Right hindlimb (tissue), 1 donor: ENCODE measurements at regions not wholly inside any gene's neighbourhood (a gene's known extent, or its start where the extent isn't known, plus 50 kb on each side); places are given as distances from the start of the nearest gene placed in this dataset.
"Not testable (repeated sequence)": the region's sequence is repeated elsewhere in the genome, so short reads cannot be mapped to it uniquely, and the experiment has no call there.

Experiments used
- DNase-seq: peaks from one replicate; pipeline ENCODE4 v3.0.0-alpha.2; 2018

DNA sequence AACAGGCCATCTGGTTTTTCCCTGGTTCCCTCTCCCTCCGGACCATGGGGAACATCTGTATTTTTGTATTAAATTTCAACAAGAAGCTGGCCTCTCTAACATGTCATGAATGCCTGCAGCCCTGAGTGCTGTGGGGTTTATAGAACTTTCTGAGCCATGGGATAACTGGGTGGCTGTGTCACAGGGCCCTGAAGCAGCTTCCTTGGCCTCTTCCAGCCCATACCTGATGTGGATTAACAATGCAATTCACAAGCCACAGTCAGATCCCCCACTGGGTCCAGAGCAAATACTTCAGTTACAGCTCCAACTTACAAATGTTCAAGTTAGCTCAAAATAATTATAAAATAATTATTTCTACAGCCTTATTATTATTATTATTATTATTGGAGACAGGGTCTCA, 307.8 kb upstream of the CELF4 start:
- no peak for DNase-seq

DNA sequence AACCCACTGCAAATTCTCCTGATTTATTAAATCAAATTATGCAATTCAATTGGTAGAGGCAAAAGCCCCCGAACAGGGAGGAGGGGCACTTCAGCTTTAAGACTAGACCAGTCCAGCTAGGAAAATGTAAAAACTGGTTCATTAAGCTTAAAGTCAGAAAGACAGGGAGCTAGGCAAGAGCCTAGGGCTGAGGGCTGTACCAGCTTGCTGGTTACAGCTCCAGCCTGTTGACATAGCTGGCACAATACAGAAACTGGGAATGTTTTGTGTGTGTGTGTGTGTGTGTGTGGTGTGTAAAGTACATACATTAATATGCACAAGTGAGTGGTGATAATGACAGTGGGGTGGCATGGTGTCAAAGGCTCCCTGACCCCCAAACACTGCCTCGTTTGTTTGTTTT, 307.0 kb upstream of the CELF4 start:
- DNase-seq, result no peak

DNA sequence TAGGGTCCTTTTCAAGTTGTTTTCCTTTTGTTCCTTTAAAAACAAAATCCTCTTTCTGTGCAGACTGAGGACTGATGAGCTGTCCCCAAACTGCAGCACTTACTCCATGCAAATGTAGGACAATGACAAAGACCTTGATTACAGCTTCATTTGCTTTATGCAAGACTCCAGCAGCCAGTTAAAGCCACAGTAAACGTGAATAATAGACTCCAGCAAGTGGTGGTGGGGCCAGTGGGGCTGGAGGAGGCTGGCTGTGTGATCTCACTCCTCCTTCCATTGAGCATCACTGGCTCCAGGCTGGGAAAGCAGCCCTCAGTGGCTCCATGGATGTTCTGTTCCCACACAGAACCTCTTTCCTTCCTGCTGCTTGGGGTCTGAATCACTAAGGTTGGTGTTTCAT, 306.0 kb upstream of the CELF4 start:
- no peak for DNase-seq

DNA sequence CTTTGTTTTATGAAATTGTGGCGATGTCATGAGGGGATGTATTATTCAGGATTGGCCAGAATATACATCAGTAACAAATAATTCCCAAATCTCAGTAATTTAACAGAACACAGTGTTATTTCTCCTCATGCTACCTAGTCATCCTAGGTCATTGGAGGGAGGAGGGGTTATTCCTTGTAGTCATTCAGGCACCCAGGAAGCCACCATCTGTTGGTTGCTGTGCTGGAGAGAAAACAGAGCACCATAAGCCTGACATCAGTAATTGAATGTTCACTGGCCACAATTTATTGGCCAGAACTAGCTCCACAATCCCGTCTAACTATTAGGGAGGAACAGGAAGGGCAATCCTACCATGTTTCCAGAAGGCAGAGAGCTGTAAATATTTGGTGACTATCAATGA, 303.5 kb upstream of the CELF4 start:
- DNase-seq, result no peak

DNA sequence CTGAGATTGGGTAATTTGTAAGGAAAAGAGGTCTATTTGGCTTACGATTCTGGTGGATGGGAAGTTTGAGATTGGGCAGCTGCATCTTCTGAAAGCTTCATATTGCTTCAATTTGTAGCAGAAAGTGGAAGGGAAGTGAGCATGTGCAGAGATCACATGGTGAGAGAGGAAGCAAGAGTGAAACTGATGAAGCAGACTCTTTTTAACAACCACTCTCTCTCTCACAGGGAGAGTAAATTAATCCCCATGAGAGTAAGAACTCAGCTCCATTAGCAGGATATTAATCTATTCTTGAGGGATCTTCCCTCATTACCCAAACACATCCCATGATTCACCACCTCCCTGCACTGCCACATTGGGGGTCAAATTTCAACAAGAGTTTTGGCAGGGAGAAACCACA, 298.5 kb upstream of the CELF4 start:
- no peak for DNase-seq

DNA sequence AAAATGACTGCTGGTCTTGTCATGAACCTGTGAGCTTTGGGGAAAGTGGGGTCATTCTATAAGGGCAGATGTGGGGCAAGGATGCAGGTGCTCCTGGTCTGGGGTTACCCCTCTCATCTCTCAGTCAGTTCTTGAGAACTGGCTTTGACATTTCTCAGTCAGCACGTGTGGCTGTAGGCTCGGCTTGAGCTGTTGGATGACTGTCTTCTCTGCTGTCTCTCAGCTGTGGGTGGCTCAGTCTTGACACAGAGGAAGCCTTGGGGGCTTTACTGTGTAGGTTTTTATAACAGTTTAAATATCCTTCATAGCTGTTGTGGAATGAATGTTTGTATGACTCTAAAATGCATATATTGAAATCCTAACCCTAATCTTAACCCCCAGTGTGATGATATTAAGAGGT, 296.4 kb upstream of the CELF4 start:
- DNase-seq, result no peak

DNA sequence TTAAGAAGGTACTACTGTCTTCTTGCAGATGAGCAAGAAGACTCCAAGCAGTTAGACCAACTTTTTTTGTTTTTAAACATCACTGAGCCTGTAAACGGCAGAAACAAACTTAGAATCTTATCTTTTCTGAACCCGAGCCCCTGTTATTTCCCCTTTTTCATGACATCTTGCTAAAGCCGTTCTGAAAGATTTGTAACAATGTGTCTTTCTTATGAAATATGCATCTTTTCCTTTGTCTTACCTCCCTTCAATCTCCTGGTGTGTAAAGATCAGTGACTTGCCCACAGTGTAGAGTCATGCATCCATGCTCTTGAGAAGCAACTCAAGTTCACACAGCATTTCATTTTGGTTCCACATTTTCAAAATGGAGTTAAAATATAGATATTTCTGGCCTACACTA, 288.8 kb upstream of the CELF4 start:
- DNase-seq, result no peak

DNA sequence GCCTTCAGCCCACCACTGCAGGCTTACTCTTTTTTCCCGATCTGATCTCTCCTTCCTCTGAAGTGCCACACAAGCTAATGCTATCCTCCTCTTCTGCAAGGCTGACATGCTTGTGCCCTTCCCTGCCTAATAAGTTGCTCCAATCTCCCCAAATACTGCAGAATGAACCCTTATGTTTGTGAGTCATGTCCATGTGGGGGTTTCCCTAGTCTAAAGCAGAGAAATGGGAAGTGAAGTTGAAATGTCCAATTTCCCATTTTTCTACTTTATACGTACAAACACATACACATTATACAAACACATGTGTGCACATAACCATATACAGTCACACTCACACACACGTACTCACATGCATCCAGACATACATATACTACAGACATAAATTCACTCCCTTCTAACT, 288.1 kb upstream of the CELF4 start:
- DNase-seq, result no peak

DNA sequence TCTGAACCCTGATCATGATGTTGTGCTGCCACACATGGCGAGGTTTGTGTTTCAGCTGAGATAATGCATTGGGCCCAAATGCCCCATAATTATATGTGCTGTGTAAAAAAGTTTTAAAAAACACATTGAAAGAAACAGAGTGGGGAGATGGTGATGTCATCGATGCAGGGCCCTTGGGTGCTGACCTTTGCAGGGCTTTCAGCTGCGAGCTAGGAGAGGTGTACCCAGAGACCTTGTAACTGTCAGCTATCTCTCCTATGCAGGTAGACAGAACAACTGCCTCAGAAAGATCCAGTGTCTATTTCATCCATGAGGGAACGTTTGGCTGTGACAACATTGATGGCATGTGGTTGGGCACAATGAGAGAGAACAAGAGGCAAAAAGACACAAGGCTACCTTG, 286.9 kb upstream of the CELF4 start:
- DNase-seq, result no peak

DNA sequence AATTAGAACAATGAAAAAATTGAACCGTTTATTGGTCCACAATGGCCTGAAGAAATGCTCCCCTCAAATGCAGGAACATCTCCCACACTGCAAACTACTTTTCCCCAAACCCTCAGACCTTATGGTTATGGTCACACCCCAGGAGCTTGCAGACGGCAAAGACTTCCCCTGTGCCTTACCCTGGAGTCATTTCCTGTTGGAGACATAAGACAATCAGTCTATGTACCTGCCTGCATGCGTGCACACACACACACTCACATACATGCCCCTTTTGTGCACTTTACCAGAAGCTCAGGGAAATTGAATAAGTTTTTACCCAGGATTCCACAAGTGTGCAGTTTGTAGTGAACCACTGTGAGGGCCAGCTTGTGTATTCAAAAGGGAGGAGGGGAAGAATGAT, 281.9 kb upstream of the CELF4 start:
- no peak for DNase-seq

DNA sequence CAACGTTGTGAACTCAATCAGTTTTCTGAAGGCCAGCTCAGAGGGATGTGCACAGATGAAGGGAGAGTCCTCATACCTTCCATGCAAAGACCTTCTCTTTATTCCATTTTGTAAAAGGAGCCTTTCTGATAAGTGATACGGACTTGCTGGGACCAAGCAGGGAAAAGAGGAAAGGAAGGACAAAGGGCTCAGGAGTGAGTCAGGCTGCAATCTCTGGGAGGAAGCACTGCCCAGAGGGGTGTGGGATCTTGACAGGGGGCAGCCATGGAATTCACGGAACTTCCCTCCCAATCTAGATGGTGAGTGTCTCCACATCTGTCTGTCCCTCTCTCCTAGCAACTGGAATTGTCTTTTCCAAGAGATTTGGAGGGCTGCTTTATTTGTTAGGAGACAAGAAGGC, 281.4 kb upstream of the CELF4 start:
- no peak for DNase-seq

DNA sequence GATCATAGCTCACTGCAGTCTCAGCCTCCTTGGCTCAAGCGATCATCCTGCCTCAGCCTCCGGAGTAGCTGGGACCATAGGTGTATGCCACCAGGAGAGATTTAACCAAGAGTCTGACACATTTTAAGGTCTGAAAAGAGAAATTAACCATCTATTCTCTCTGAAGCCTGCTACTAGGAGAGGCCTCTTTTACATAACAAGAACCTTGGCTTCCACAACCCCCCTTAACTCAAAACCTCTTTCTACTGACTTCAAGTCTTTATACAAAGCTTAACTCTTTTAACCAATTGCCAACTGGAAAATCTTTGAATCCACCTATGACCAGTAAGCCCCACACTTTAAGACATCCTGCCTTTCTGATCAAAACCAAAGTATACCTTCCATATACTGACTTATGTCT, 279.9 kb upstream of the CELF4 start:
- DNase-seq, result no peak

DNA sequence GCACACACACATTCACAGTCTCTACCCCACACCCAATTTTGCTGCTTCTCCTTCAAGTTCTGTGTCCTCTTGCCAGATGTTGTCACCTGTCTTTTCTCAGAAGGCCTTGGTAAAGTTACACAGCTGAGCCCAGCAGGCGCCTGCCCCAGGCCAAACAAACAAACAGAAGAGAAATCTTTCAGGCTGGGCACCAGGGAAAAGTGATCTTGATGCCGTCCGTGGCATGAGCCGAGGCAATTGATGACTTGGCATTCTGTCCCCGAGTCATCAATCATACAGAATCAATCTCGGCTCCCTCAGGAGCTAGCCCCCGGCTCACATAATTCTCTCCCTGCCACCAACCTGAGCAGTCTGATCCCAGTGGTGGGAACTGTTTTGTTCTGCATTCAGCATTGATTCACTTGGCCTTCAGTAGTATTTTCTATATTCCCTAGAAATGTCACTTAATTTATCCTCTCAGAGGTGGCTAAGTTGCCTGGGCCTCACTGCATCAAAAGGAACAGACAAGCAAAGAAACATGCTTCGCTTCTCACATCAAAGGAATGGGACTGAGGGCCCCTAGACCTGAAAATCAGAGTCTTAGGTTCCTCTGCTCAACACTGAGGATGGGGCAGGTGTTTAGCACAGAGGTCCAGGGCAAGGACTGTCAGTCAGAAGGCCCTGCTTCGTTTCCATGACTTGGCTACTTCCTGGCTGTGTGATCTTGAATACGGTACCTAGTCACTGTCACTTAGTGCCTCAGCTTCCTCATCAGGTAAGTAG, 278.8 kb upstream of the CELF4 start:
- DNase-seq, result no peak

DNA sequence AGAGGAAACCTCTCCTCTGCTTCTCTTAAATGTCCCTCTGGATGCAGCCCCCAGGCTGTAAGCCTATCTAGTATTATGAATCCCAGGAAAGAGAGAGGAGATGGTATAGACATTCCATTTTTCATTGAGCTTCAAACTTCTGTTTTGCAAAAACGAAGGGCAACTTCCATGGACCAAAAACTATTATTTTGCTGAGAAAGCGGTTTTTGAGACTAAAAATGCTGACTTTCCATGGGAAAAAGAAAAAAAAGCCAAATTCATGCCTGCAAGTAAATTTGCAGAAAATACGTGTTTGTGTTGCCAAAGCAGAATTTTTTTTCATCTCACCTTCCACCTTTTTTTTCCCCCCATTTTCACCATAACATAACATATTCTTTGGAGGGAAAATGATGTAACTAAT, 272.5 kb upstream of the CELF4 start:
- no peak for DNase-seq

DNA sequence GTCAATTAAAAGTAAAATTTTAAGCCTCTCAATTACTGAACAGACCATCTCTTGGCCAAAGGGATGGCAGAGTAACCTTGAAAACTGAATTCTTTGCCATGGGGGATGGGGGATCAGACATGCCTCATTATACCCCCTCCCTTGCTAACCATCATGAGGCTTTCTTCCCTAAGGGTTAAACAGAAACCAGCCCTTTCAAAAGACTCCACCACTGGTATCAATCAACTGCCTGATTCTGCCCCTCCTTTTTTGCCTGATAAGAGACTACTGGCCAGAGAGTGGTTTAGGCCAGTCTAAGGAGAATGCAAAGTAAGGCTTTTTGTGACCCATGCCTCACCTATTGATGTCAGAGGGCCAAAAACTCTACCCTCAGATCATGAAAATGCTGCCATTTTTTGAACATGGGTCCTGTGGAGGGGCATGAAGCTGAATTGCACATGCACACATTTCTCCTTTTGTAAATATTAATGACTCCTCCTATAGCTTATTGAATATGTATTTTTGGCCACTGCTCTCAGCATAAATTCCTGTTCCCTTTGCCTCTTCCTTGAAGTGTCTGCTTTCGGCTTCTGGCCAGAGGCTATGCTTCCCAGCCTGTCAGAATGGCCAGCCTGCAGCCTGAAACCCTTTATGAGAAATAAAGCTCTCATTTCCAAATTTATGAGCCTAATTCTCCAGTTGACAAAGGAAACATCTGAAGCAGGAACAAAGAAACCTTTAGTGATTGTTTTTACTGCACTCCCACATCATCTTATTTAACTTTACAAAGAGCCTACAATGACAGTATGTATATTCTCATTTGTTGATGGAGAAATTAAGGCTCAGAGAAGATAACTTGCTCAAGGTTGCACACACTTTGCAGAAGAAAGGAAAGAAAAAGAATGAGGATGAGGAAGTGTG, 270.7 kb upstream of the CELF4 start:
- no peak for DNase-seq

DNA sequence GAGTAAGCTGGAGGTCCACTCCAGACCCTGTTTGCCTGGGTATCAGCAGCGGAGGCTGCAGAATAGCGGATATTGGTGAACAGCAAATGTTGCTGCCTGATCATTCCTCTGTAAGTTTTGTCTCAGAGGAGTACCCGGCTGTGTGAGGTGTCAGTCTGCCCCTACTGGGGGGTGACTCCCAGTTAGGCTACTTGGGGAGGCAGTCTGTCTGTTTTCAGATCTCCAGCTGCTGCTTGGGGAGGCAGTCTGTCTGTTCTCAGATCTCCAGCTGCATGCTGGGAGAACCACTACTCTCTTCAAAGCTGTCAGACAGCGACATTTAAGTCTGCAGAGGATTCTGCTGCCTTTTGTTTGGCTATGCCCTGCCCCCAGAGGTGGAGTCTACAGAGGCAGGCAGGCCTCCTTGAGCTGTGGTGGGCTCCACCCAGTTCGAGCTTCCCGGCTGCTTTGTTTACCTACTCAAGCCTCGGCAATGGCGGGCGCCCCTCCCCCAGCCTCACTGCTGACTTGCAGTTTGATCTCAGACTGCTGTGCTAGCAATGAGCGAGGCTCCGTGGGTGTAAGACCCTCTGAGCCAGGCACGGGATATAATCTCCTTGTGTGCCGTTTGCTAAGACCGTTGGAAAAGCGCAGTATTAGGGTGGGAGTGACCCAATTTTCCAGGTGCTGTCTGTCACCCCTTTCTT, 266.6 kb upstream of the CELF4 start:
- not testable (repeated sequence) for DNase-seq

DNA sequence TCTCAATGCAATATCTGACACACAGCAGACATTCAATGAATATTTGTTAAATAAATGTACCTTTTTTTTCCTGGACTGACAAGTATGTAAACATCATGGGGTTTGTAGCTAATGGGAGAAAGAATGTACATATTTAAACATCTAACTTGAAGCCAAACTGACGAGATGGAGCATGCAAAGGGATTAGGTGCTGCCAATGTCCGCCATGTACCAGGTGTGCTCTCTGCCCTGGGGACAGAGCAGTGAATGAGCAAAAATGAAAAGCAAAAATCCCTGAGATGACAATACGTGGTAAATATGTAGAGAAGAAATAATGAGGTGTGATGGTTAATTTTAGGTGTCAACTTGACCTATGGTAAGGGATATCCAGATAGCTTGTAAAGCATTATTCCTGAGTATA, 247.4 kb upstream of the CELF4 start:
- DNase-seq, result no peak

DNA sequence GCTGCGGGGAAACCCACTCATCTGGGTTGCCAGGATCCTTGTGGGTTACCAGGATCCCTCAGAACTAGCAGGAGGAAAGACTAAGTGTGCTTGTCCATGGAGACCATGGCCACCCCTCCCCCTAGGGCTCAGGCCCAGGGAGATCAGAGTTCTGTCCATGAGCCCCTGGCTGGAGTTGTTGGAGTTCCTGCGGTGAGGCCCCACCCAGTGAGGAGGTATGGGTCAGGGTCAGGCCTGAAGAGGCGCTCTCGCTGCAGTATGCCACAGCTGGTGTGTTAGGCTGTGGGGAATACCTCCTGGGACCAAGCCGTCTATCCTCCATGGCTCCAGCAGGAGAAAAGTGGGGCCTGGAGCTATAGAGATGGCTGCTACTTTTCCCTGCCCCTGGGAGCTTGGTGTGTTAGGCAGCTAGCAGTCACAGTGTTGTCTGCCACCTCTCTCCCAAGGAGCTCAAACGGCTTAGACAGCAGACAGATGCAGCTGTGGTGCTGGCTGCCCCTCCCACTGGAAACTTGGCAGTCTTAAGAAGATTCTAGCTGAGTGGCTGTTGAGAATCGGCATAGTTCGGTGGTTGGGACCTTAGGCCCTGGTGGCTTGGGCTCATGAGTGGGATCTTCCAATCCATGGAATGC, 240.3 kb upstream of the CELF4 start:
- no peak for DNase-seq

DNA sequence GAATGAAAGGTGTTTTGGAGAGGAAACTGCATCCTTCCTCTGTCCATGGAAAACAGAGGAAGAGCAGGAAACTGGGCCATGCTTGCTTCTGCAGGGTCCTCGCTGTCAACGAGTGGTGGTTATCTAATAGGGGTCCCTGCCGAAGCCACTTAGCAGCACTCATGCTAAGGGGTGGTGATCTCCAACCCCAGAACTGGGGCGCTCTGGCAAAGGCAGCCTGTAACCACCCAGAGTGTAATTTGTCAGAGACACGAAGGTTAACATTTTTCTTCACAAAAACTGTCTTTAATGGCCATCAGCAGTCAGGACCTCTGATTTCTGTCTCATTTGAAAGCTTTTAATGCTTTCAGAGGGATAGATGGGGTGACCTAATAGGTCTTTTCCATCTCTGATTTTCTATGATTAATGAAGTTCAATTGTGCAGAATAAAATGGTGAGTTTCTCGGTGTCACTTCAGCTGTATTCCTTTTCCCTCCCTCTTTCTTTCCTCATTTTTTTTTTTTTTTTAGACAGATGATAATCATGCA, 231.3 kb upstream of the CELF4 start:
- no peak for DNase-seq

DNA sequence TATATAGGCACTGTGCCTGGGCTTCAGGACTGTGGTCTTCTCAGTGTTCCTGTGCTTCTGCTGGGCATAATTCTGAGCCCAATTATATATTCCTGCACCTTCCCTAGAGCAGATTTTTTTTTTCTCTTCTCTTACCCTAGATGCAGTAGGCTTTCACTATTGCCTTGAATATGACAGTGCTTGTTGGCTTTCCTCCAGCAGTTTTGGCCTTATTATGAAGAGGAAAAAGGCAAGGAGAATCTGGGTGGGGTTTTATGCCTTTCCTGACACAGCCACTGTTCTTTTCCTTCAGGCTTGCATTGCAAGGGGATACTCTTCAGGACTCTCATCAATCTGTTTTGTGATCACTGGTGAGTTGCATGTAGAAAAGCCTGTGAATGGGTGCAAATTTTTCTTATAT, 221.9 kb upstream of the CELF4 start:
- DNase-seq, result no peak

DNA sequence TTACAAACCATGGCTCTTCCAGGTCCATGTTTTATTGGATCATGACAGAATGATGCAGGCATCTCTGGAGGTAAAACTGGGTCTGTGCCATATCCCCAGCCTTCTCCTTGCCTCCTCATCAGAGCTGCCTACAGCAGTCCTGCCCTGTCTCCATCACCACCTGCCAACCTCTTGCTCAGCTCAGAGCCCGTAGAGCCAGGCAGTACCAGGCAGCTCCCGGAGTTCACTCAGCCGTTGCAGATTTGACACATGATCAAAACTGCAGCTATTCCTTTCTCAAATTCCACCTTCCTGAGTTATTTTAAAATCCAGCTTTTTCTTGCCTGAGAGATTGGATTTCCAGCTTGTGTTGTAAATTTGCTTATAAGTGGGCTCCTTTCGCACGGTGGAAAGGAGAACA, 218.2 kb upstream of the CELF4 start:
- no peak for DNase-seq

DNA sequence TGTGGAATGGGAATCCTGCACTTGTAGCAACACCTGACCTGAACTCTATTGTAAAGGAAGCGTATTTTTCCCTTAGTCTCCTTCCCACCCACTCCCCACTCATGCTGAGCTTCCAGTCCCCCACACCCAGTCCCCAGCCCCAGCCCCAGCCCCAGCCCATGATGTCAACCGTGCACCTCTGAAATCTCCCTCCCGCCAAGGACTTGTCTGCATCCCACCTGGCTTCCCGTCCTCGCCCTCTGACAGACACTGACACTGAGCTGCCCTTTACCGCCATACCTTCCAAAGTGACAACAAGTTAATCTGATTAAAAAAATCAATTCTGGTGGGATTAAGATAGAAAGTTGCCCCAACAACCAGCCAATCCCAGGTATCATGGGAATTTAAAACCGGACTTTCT, 213.6 kb upstream of the CELF4 start:
- DNase-seq, result no peak
